Stimulated activated CD4-positive, alpha-beta T cell treated with anti-CD3 and anti-CD28 coated beads, Interleukin-2, amount 100 ng/mL, for 24 hours (primary cell): ENCODE measurements at regions not wholly inside any gene's neighbourhood (a gene's known extent, or its start where the extent isn't known, plus 50 kb on each side); places are given as distances from the start of the nearest gene placed in this dataset.
"Not testable (repeated sequence)": the region's sequence is repeated elsewhere in the genome, so short reads cannot be mapped to it uniquely, and the experiment has no call there.

Source experiments
- DNase-seq, 2 donors: peaks; one replicate each; pipeline ENCODE4 v3.0.0-alpha.2; 2020

- no peak for DNase-seq
Observed at GRCh38 chr5:39779831-39780230, 355.1 kb upstream of the DAB2 start.

- no peak for DNase-seq
Observed at GRCh38 chr5:39775797-39776365, 351.1 kb upstream of the DAB2 start.

GRCh38 chr5:39775086-39775796 lies 350.5 kb upstream of the DAB2 start:
- DNase-seq, result no peak

DNA sequence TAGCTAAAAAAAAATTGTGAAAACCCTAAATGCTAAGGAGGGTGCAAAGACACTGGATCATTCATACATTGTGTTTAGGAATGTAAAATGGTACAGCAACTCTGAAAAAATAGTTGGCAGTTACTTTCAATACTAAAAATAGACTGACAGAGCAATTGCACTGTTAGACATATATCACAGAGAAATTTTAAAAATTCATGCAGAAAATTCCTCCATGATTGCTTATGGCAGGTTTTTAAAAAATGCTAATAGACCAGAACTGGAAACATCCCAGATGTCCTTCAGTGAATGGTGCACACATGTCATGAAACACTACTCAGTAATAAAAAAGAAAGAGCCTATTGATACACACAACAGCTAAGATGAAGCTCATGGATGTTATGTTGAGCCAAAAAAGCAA lies 349.8 kb upstream of the DAB2 start:
- no peak for DNase-seq

DNA sequence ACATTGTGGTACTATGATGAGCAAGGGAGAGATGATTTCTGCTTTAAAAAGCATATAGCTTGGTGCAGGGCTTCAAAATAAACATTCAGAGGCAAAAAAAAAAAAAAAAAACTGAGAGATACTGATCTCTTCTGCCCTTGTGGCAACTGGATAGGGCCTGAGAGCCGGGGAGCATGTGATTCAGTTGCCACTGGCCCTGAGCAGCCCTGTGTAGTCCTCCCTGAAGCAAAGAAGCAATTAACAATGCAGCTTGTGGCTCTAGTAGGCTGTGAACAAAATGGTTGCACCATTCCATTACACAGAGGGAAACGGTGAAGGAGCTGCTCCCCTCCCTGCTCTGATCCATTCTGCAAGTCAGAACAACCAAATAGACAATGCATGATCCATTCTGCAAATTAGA lies 347.5 kb upstream of the DAB2 start:
- DNase-seq, result no peak

- DNase-seq, result no peak
Observed at GRCh38 chr5:39767916-39768315, 343.1 kb upstream of the DAB2 start.

DNA sequence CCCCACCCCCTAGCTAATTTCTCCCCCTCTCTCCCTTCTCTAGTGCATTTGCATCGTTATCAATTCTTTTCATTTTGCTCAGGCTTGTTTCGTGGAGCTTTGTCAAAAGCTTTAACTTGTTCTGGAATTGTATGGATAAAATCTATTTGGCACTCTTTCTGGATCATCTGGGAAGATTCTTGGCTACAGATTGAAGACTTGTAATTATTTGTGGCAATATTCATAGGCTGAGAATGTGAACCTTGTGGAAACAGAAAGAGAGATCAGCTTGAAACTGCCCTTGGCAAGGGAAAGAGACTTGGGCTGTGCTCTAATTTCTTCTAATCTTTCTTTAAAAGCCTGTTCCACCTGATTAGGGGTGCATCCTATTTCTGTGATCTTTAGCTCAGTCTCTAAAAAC lies 340.6 kb upstream of the DAB2 start:
- no peak for DNase-seq

- no peak for DNase-seq
Observed at GRCh38 chr5:39762761-39763160, 338.0 kb upstream of the DAB2 start.

DNA sequence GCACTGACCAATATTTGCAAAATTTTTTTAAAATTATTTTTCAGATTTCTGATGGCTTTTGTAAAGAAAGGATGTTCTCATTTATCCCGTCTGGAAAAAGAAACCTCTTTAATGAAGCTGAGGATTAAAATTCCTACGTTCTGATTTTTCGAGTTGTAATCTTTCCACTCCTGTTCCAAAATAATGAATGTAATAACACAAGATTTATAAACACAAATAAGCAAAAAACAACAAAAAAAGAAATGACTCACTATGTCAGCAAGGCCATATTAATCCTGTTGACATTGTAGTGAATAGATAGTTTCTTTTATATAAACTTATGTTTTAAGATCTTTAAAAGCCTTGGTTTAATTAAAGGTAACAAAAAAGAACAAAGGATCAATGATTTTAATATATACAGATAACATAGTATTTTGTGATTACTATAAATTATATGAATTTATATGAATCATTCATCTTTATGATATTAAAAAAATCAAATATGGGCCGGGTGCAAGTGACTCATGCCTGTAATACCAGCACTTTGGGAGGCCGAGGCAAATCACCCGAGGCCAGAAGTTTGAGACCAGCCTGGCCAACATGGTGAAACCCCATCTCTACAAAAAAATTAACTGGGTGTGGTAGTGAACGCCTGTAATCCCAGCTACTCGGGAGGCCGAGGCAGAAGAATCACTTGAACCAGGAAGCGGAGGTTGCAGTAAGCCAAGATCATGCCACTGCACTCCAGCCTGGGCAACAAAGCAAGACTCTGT lies 336.6 kb upstream of the DAB2 start:
- no peak for DNase-seq

DNA sequence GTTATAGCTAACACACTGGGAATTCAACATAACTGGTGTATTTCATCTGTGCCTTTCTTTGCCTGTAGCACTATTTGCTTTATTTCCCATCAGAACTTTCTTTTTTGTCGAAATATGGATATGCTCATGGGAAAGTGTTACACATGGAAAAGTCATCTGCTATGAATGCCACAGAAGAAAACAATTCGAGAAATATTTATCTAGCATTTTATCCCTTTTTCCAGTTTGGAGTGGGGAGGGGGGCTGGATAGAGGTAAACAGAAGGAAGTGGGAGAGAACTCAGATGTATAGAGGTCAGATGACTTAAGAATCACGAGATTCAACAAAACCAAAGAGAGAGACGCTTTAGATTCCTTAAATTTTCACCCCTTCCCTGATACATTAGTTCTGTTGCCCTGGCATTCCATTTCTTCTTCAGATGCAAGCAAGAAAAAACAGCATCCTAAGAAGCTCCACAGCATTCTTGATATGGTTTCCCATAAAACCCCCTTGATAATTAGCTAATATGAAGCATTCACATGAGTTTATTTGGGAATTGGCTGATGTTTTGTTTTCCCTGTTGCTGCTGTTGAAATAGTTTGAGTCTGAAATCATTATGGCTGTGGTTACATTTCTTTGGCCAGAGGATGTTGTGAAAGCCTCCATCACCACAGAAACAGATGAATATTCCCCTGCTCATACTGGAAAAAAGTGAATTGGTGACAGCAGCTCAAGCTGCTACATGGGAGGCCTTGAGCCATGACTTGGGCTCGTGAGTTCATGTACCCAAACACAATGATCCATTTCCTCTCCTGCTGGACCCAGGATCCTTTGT lies 335.8 kb upstream of the DAB2 start:
- no peak for DNase-seq

GRCh38 chr5:39759701-39760100 lies 334.9 kb upstream of the DAB2 start:
- no peak for DNase-seq

- no peak for DNase-seq
Observed at GRCh38 chr5:39758426-39758825, 333.6 kb upstream of the DAB2 start.

DNA sequence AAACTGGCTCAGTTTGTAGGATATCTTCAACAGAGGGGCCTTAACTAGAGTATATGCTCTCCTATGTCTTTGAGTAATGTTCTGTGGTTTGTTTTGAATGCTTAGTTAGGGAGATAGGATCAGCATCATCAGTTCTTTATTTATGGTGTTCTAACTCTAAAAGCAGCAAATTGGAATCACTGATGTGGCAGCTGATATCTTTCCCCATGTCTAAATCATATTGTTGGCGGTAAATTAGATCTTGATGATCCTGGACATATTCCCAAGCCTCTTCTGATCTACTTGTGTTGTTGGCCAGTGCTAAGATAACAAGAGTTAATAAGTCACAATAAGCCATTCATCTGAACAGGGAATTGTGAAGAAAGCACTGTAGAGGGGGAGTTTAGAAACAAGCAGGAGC lies 332.4 kb upstream of the DAB2 start:
- DNase-seq, result no peak

- no peak for DNase-seq
Observed at GRCh38 chr5:39755986-39756385, 331.2 kb upstream of the DAB2 start.

GRCh38 chr5:39755452-39755851 lies 330.7 kb upstream of the DAB2 start:
- no peak for DNase-seq

DNA sequence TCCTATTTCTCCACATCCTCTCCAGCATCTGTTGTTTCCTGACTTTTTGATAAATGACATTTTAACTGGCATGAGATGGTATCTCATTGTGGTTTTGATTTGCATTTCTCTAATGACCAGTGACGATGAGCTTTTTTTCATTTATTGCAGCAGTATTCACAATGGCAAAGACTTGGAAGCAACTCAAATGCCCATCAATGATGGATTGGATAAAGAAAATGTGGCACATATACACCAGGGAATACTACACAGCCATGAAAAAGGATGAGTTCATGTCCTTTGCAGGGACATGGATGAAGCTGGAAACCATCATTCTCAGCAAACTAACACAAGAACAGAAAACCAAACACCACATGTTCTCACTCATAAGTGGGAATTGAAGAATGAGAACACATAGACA lies 329.0 kb upstream of the DAB2 start:
- not testable (repeated sequence) for DNase-seq

- no peak for DNase-seq
Observed at GRCh38 chr5:39750661-39751060, 325.9 kb upstream of the DAB2 start.

- DNase-seq, result no peak
Observed at GRCh38 chr5:39742916-39743315, 318.1 kb upstream of the DAB2 start.

- no peak for DNase-seq
Observed at GRCh38 chr5:39740404-39740803, 315.6 kb upstream of the DAB2 start.

DNA sequence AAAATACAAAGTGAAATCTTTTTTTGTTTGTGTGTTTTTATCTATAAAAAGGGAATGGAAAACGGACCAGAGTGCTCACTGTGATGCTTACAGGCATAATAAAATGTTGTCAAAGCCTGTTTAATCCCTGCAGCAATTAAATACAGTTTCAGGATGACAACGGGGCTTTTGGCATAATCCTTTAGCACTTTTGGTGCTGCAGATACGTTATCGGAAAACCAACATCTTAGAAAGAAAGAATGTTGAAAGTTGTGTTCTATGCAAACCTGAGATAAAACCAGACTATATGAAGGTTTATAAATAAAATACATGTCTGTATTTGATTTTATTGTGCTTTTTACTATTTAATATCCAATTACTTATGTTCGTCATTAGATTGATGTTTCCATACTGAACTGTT lies 307.4 kb upstream of the DAB2 start:
- DNase-seq, result no peak

- no peak for DNase-seq
Observed at GRCh38 chr5:39730699-39731098, 305.9 kb upstream of the DAB2 start.

- DNase-seq, result no peak
Observed at GRCh38 chr5:39730006-39730405, 305.2 kb upstream of the DAB2 start.

- no peak for DNase-seq
Observed at GRCh38 chr5:39726467-39726866, 301.7 kb upstream of the DAB2 start.

- DNase-seq, result no peak
Observed at GRCh38 chr5:39721394-39721793, 296.6 kb upstream of the DAB2 start.
